ENCODE measurements at regions not wholly inside any gene's neighbourhood (a gene's known extent, or its start where the extent isn't known, plus 50 kb on each side); places are given as distances from the start of the nearest gene placed in this dataset.
"Not testable (repeated sequence)": the region's sequence is repeated elsewhere in the genome, so short reads cannot be mapped to it uniquely, and the experiment has no call there.

DNA sequence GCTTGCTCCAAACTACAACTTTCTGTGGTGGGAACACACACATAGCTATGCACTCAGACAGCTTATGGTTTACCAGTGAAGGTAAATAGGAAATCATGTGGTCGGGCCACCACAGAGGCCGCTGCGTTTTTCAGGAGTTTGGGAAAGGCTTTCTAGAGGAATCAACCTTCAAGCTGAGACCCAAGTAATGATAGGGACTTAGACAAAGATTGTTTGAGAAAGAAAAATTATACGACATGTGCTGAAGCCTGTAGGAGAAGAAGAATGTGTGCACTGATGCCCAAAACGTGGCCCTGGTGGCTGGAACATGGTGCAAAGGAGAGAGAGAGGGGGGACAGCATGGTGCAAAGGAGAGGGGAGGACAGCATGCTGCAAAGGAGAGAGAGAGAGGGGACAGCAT is 61.2 kb upstream of the VIPR2 start:
- no peaks in the 10 kb centered on the region for H3K4me1 Mint-ChIP-seq (ENCODE audit: low read depth, unreplicated experiment)
- Histone ChIP-seq H3K27me3 (replicated peaks; ENCODE audit: control insufficient read depth, insufficient read depth, low read length) (no peaks in the 10 kb centered on the region), H3K36me3 (ENCODE audit: control insufficient read depth, insufficient read depth, low read length) (no peaks in the 10 kb centered on the region), H3K4me3 (ENCODE audit: low read depth, low read length) (no peak overlapping the region), H3K4me1 (no peaks in the 10 kb centered on the region), H3K9me3 (no peaks in the 10 kb centered on the region)
- TF ChIP-seq, protein P1, sequence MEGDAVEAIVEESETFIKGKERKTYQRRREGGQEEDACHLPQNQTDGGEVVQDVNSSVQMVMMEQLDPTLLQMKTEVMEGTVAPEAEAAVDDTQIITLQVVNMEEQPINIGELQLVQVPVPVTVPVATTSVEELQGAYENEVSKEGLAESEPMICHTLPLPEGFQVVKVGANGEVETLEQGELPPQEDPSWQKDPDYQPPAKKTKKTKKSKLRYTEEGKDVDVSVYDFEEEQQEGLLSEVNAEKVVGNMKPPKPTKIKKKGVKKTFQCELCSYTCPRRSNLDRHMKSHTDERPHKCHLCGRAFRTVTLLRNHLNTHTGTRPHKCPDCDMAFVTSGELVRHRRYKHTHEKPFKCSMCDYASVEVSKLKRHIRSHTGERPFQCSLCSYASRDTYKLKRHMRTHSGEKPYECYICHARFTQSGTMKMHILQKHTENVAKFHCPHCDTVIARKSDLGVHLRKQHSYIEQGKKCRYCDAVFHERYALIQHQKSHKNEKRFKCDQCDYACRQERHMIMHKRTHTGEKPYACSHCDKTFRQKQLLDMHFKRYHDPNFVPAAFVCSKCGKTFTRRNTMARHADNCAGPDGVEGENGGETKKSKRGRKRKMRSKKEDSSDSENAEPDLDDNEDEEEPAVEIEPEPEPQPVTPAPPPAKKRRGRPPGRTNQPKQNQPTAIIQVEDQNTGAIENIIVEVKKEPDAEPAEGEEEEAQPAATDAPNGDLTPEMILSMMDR (IDR thresholded peaks at IDR 0.05; ENCODE audit: insufficient read depth in 1 of 2, low read depth in 1 of 2, low read length in 1 of 2, severe bottlenecking in 1 of 2, unreplicated experiment in 1 of 2), result no peak
- BruUV-seq (replicated peaks), result no TSS peak
- peaks cover 3% of the 10 kb centered on the region for H3K27me3 Mint-ChIP-seq (ENCODE audit: insufficient read depth, unreplicated experiment)
- no peak overlapping the region for H3K27ac Mint-ChIP-seq (ENCODE audit: unreplicated experiment)
- no peak overlapping the region for H3K4me3 Mint-ChIP-seq (ENCODE audit: unreplicated experiment)
- POLR2A ChIA-PET, result no interaction called here
- no peaks in the 10 kb centered on the region for H3K36me3 Mint-ChIP-seq (ENCODE audit: insufficient read depth, unreplicated experiment)
- intact Hi-C loops (cut with micrococcal nuclease; ENCODE audit: unreplicated experiment), result no loop called here
- CTCF ChIA-PET, result no interaction called here
- no peak for DNase-seq
- no peaks in the 10 kb centered on the region for H3K9me3 Mint-ChIP-seq (ENCODE audit: unreplicated experiment)

DNA sequence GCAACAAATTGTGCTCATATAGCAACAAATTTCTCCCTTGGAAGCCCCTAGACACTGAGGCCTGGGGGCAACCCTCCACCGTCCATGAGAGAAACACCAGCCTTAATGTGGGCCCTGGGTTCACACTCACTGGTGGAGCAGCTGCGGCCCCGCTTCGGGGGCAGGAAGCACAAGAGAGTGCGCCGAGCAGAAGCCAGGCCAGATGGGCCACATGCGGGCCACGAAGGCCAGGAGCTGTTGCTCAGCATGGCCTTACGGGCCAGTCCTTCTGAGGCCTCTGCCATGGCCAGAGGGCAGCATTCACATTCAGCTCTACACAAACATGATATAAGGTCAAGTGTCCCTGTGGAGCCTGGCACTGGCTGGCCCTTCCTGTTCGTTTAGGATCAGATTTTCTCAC is 60.0 kb upstream of the VIPR2 start:
- intact Hi-C loops (cut with micrococcal nuclease; ENCODE audit: unreplicated experiment), result no loop called here
- H3K4me1 Mint-ChIP-seq (ENCODE audit: low read depth, unreplicated experiment), result no peaks in the 10 kb centered on the region

DNA sequence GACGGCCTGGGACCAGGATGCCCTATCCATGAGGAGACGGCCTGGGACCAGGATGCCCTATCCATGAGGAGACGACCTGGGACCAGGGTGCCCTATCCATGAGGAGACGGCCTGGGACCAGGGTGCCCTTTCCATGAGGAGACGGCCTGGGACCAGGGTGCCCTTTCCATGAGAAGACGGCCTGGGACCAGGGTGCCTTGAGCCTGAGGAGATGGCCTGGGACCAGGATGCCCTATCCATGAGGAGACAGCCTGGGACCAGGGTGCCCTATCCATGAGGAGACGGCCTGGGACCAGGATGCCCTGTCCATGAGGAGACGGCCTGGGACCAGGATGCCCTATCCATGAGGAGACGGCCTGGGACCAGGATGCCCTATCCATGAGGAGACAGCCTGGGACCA is 58.6 kb upstream of the VIPR2 start:
- H3K36me3 Mint-ChIP-seq (ENCODE audit: insufficient read depth, unreplicated experiment); H3K27ac Mint-ChIP-seq (ENCODE audit: unreplicated experiment); intact Hi-C loops (cut with micrococcal nuclease; ENCODE audit: unreplicated experiment): not testable (repeated sequence)

More for the DNA sequence above, 60.0 kb upstream of the VIPR2 start:
- ChIA-PET POLR2A (no interaction called here), CTCF (no interaction called here)
- no peak for DNase-seq
- Mint-ChIP-seq H3K9me3 (ENCODE audit: unreplicated experiment) (no peaks in the 10 kb centered on the region), H3K4me3 (ENCODE audit: unreplicated experiment) (no peak overlapping the region), H3K36me3 (ENCODE audit: insufficient read depth, unreplicated experiment) (no peaks in the 10 kb centered on the region), H3K27me3 (ENCODE audit: insufficient read depth, unreplicated experiment) (peaks cover 3% of the 10 kb centered on the region), H3K27ac (ENCODE audit: unreplicated experiment) (no peak overlapping the region)
- H3K36me3 ChIP-seq (ENCODE audit: control insufficient read depth, insufficient read depth, low read length), result no peaks in the 10 kb centered on the region
- H3K4me1 ChIP-seq, result no peaks in the 10 kb centered on the region
- TF ChIP-seq, protein P1 (IDR thresholded peaks at IDR 0.05; ENCODE audit: insufficient read depth in 1 of 2, low read depth in 1 of 2, low read length in 1 of 2, severe bottlenecking in 1 of 2, unreplicated experiment in 1 of 2), result no peak
- BruUV-seq (replicated peaks), result no TSS peak
- no peak overlapping the region for H3K4me3 ChIP-seq (ENCODE audit: low read depth, low read length)
- no peaks in the 10 kb centered on the region for H3K9me3 ChIP-seq
- H3K27me3 ChIP-seq (replicated peaks; ENCODE audit: control insufficient read depth, insufficient read depth, low read length), result no peaks in the 10 kb centered on the region

DNA sequence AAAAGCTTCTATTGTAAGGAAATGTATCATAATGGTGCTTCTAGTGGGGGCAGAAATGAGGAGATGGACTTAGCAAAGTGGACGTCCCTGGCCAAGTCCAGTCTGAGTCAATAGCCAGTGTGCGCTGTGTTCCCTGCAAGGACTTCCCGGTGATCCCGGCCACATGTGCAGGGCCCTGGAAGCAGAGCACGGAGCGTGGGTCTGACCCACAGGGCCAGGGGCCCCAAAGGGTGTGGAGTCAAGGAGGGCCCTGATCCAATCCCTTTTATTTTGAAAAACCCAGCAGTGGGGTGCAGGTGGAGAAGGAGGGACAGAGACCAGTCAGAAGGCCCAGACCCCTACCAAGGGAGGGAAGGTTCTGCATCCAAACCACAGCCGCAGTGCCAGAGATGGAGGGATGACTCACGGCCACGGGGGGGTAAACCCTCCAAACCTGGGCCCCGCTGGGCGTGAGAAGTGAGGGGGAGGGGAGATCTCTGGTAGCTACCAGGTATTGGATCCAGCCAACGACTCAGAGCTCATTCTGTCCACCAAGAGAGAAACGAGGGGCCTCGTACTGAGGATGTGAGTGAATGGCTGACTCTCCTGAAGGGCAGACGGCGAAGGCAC is 57.2 kb upstream of the VIPR2 start:
- Mint-ChIP-seq H3K27ac (ENCODE audit: unreplicated experiment) (no peak overlapping the region), H3K4me1 (ENCODE audit: low read depth, unreplicated experiment) (no peaks in the 10 kb centered on the region), H3K9me3 (ENCODE audit: unreplicated experiment) (no peaks in the 10 kb centered on the region), H3K4me3 (ENCODE audit: unreplicated experiment) (no peak overlapping the region), H3K27me3 (ENCODE audit: insufficient read depth, unreplicated experiment) (peaks cover 3% of the 10 kb centered on the region), H3K36me3 (ENCODE audit: insufficient read depth, unreplicated experiment) (no peaks in the 10 kb centered on the region)
- no peak for DNase-seq
- Histone ChIP-seq H3K36me3 (ENCODE audit: control insufficient read depth, insufficient read depth, low read length) (no peaks in the 10 kb centered on the region), H3K27me3 (replicated peaks; ENCODE audit: control insufficient read depth, insufficient read depth, low read length) (no peaks in the 10 kb centered on the region), H3K4me1 (no peaks in the 10 kb centered on the region), H3K9me3 (no peaks in the 10 kb centered on the region), H3K4me3 (ENCODE audit: low read depth, low read length) (no peak overlapping the region)
- BruUV-seq (replicated peaks), result no TSS peak
- intact Hi-C loops (cut with micrococcal nuclease; ENCODE audit: unreplicated experiment), result no loop called here
- CTCF ChIA-PET, result no interaction called here
- POLR2A ChIA-PET, result no interaction called here
- TF ChIP-seq, protein P1 (IDR thresholded peaks at IDR 0.05; ENCODE audit: insufficient read depth in 1 of 2, low read depth in 1 of 2, low read length in 1 of 2, severe bottlenecking in 1 of 2, unreplicated experiment in 1 of 2), result no peak

More for the DNA sequence above, 58.6 kb upstream of the VIPR2 start:
- H3K4me3 Mint-ChIP-seq (ENCODE audit: unreplicated experiment); POLR2A ChIA-PET; H3K36me3 ChIP-seq (ENCODE audit: control insufficient read depth, insufficient read depth, low read length); H3K4me1 Mint-ChIP-seq (ENCODE audit: low read depth, unreplicated experiment); H3K4me1 ChIP-seq; H3K27me3 ChIP-seq (replicated peaks; ENCODE audit: control insufficient read depth, insufficient read depth, low read length); H3K27me3 Mint-ChIP-seq (ENCODE audit: insufficient read depth, unreplicated experiment); H3K4me3 ChIP-seq (ENCODE audit: low read depth, low read length); H3K9me3 Mint-ChIP-seq (ENCODE audit: unreplicated experiment); BruUV-seq (replicated peaks); CTCF ChIA-PET; H3K9me3 ChIP-seq; DNase-seq: not testable (repeated sequence)
